HUES6 (cell line): ENCODE measurements at regions not wholly inside any gene's neighbourhood (a gene's known extent, or its start where the extent isn't known, plus 50 kb on each side); places are given as distances from the start of the nearest gene placed in this dataset.
"Not testable (repeated sequence)": the region's sequence is repeated elsewhere in the genome, so short reads cannot be mapped to it uniquely, and the experiment has no call there.

Experiments used
- H3K27ac ChIP-seq: 2 replicates; pipeline ENCODE4 v1.7.0; 2013; ENCODE audit warnings: low read depth, mild to moderate bottlenecking, low read length, inconsistent platforms
- H3K27me3 ChIP-seq: 2 replicates; pipeline ENCODE4 v1.6.1; 2013; ENCODE audit warnings: low read length; ENCODE audit not compliant: control insufficient read depth, insufficient read depth
- H3K36me3 ChIP-seq: 2 replicates; pipeline ENCODE4 v1.6.1; 2013; ENCODE audit warnings: low read length; ENCODE audit not compliant: control insufficient read depth, insufficient read depth
- H3K4me1 ChIP-seq: 2 replicates; pipeline ENCODE4 v1.6.1; 2013; ENCODE audit warnings: low read length; ENCODE audit not compliant: control insufficient read depth, insufficient read depth
- H3K4me3 ChIP-seq: 2 replicates; pipeline ENCODE4 v1.5.1; 2013; ENCODE audit warnings: low read depth, low read length
- H3K9ac ChIP-seq: one replicate; pipeline ENCODE4 v1.6.1; 2013; ENCODE audit warnings: mild to moderate bottlenecking, low read length
- H3K9me3 ChIP-seq: 2 replicates; pipeline ENCODE4 v1.6.1; 2013; ENCODE audit warnings: low read depth, low read length; ENCODE audit not compliant: control insufficient read depth, insufficient read depth

- Histone ChIP-seq H3K9me3 (no peaks in the 10 kb centered on the region), H3K27me3 (no peaks in the 10 kb centered on the region), H3K4me1 (peaks cover 37% of the 10 kb centered on the region), H3K4me3 (no peak overlapping the region), H3K9ac (no peak overlapping the region), H3K27ac (no peak overlapping the region), H3K36me3 (no peaks in the 10 kb centered on the region)
Measured at GRCh38 chr11:126138636-126139035, 72.8 kb downstream of the RPUSD4 start.

GRCh38 chr11:126137136-126137535 lies 74.3 kb downstream of the RPUSD4 start:
- H3K4me3 ChIP-seq = no peak overlapping the region
- H3K27ac ChIP-seq = no peak overlapping the region
- H3K9me3 ChIP-seq = no peaks in the 10 kb centered on the region
- H3K9ac ChIP-seq = no peak overlapping the region
- H3K36me3 ChIP-seq = no peaks in the 10 kb centered on the region
- H3K4me1 ChIP-seq = peaks cover 48% of the 10 kb centered on the region
- no peaks in the 10 kb centered on the region for H3K27me3 ChIP-seq

- no peak overlapping the region for H3K4me3 ChIP-seq
- H3K9ac ChIP-seq = no peak overlapping the region
- no peak overlapping the region for H3K27ac ChIP-seq
- H3K36me3 ChIP-seq = no peaks in the 10 kb centered on the region
- H3K27me3 ChIP-seq = no peaks in the 10 kb centered on the region
- H3K9me3 ChIP-seq = no peaks in the 10 kb centered on the region
- H3K4me1 ChIP-seq = peaks cover 48% of the 10 kb centered on the region
Measured at GRCh38 chr11:126136507-126136906, 73.8 kb upstream of the CDON start.

DNA sequence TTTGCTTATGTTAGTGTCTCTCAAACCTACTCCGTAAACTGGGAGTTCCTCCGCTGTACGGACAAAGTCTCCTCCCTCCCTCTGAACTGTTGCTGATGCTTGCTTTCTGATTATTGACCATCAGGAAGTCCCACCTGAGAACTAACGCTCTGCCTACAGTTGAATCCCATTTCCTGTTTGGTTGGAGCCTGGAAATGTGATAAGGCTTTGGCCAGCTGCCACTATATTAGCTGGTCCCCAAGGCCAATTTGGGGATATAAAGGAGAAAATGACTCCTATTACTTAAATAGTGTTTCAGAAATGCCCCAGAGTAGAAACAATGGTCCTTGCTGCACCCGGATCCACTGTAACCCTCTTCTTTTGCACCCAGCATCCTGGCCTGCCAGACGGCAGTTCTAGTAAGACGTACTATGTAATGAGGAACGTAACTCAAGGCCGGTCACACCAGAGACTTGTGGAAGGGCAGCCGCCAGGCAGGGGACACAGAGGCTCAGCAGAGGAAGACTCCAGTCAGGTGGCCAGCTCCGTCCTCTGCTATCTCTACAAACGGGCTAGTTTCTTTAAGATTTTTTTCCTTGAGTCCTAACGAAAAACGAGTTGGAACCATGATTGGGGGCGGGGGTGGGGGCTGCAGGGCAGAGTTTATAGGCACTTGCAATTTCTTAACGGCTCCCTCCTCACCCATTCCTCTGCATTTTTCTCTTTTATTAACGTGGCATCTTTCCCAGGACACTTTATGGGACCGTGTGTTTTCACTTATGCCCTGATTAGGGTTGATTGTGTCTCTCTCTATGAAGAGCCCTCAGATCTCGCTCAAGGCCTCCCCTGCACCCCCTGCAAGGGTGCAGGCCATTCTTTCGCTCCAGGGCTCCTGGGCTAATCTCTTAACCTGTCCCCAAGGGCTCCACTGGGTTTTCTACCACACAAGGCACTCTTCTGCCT lies 72.8 kb upstream of the CDON start:
- H3K27me3 ChIP-seq = no peaks in the 10 kb centered on the region

DNA sequence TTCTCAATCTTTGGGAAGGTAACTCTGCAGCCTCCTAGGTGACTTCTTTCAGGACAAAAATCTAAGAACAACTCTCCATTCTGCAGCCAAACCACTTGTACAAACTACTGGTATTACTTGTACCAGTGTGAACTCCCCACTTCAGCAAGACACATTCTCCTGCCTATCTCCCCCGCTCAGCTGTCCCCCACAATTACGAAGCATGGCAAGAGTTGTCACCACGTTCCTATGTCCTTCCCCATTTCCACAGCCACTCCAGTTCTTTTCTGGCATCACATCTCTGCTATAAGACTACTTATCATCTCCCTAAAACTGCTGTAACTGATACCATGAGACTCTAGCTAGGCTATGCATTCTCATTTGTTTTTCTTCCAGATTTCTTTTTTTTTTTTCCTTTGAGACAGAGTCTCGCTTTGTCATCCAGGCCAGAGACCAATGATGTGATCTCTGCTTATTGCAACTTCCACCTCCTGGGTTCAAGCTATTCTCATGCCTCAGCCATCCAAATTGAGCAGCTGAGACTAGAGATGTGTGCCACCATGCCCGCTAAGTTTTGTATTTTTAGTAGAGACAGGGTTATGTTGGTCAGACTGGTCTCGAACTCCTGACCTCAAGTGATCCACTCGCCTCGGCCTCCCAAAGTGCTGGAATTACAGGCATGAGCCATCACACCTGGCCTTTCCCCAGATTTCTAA lies 71.9 kb upstream of the CDON start:
- peaks cover 45% of the 10 kb centered on the region for H3K4me1 ChIP-seq
- H3K27me3 ChIP-seq = no peaks in the 10 kb centered on the region

More for the DNA sequence above, 72.8 kb upstream of the CDON start:
- no peaks in the 10 kb centered on the region for H3K9me3 ChIP-seq
- no peaks in the 10 kb centered on the region for H3K36me3 ChIP-seq
- no peak overlapping the region for H3K9ac ChIP-seq
- peaks cover 45% of the 10 kb centered on the region for H3K4me1 ChIP-seq
- H3K27ac ChIP-seq = no peak overlapping the region
- H3K4me3 ChIP-seq = no peak overlapping the region

GRCh38 chr11:126133901-126134300 lies 71.2 kb upstream of the CDON start:
- Histone ChIP-seq H3K36me3 (no peaks in the 10 kb centered on the region), H3K27me3 (no peaks in the 10 kb centered on the region), H3K9ac (no peak overlapping the region), H3K4me3 (no peak overlapping the region), H3K9me3 (no peaks in the 10 kb centered on the region), H3K27ac (no peak overlapping the region), H3K4me1 (peaks cover 38% of the 10 kb centered on the region)

More for the DNA sequence above, 71.9 kb upstream of the CDON start:
- Histone ChIP-seq H3K9me3 (no peaks in the 10 kb centered on the region), H3K36me3 (no peaks in the 10 kb centered on the region), H3K9ac (no peak overlapping the region), H3K27ac (no peak overlapping the region), H3K4me3 (no peak overlapping the region)

- no peak overlapping the region for H3K27ac ChIP-seq
- peaks cover 38% of the 10 kb centered on the region for H3K4me1 ChIP-seq
- H3K4me3 ChIP-seq = no peak overlapping the region
- no peaks in the 10 kb centered on the region for H3K27me3 ChIP-seq
- H3K9ac ChIP-seq = no peak overlapping the region
- no peaks in the 10 kb centered on the region for H3K9me3 ChIP-seq
- no peaks in the 10 kb centered on the region for H3K36me3 ChIP-seq
Measured at GRCh38 chr11:126132319-126132718, 69.7 kb upstream of the CDON start.

DNA sequence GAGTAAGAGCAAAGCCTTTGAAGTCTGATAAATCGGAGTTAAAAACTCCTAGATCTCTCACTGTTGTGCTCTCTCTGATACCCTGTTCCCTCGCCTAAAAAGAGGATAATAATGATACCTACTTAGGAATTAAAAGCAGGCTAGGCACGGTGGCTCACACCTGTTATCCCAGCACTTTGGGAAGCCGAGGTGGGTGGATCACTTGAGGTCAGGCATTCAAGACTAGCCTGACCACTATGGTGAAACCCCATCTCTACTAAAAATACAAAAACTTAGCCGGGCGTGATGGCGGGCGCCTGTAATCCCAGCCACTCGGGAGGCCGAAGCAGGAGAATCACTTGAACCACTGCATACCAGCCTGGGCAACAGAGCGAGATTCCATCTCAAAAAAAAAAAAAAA lies 68.1 kb upstream of the CDON start:
- H3K4me1 ChIP-seq = peaks cover 39% of the 10 kb centered on the region
- H3K4me3 ChIP-seq, H3K27me3 ChIP-seq, H3K9ac ChIP-seq, H3K36me3 ChIP-seq, H3K9me3 ChIP-seq, H3K27ac ChIP-seq: not testable (repeated sequence)

- Histone ChIP-seq H3K9ac (no peak overlapping the region), H3K4me1 (peaks cover 35% of the 10 kb centered on the region), H3K36me3 (no peaks in the 10 kb centered on the region), H3K4me3 (no peak overlapping the region), H3K27ac (no peak overlapping the region), H3K9me3 (no peaks in the 10 kb centered on the region), H3K27me3 (no peaks in the 10 kb centered on the region)
Measured at GRCh38 chr11:126129727-126130671, 67.3 kb upstream of the CDON start.

DNA sequence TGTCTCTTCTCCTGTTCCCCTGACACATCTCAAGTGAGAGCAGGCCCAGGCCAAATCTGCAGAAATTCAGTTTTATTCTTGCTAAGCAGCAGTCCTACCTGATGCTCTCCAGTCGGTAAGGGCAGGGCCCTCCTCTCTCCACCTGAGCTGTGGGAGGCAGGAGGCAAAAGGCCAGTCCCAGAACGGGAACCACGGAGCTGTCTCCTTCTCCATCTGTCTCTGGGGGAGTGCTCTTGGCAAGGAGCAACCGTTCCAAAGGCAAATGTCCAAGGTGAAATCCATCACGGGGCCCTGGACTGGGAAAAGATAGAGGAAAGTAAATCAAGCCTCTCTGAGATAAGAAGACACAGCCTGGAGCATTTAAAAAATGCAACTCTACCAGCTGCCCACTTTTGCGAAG lies 65.2 kb upstream of the CDON start:
- H3K27ac ChIP-seq = no peak overlapping the region
- H3K36me3 ChIP-seq = no peaks in the 10 kb centered on the region
- no peak overlapping the region for H3K4me3 ChIP-seq
- H3K4me1 ChIP-seq = peaks cover 23% of the 10 kb centered on the region
- H3K27me3 ChIP-seq = no peaks in the 10 kb centered on the region
- H3K9me3 ChIP-seq = no peaks in the 10 kb centered on the region
- no peak overlapping the region for H3K9ac ChIP-seq
